ENCODE measurements at regions not wholly inside any gene's neighbourhood (a gene's known extent, or its start where the extent isn't known, plus 50 kb on each side); places are given as distances from the start of the nearest gene placed in this dataset.

- intact Hi-C loops (cut with micrococcal nuclease): no loop called here
- CTCF ChIA-PET: no interaction called here
- no peak overlapping the region for H3K4me3 Mint-ChIP-seq
These were observed 78.1 kb upstream of the CCND1 start for GRCh38 chr11:69562816-69563215.

GRCh38 chr11:69563306-69563705 lies 77.7 kb upstream of the CCND1 start:
- Mint-ChIP-seq H3K27ac (no peak overlapping the region), H3K27me3 (ENCODE audit: low read depth) (peaks cover 13% of the 10 kb centered on the region), H3K36me3 (ENCODE audit: low read depth) (no peaks in the 10 kb centered on the region), H3K4me1 (ENCODE audit: low read depth) (peaks cover 18% of the 10 kb centered on the region), H3K9me3 (no peaks in the 10 kb centered on the region), H3K4me3 (no peak overlapping the region)
- CTCF ChIA-PET: no interaction called here
- intact Hi-C loops (cut with micrococcal nuclease): no loop called here
- no peak for DNase-seq

More at GRCh38 chr11:69562816-69563215, 78.1 kb upstream of the CCND1 start:
- Mint-ChIP-seq H3K36me3 (ENCODE audit: low read depth) (no peaks in the 10 kb centered on the region), H3K9me3 (no peaks in the 10 kb centered on the region), H3K27ac (no peak overlapping the region), H3K4me1 (ENCODE audit: low read depth) (peaks cover 23% of the 10 kb centered on the region), H3K27me3 (ENCODE audit: low read depth) (peaks cover 13% of the 10 kb centered on the region)
- DNase-seq: no peak

- H3K27me3 Mint-ChIP-seq (ENCODE audit: low read depth): peaks cover 13% of the 10 kb centered on the region
- no peak overlapping the region for H3K27ac Mint-ChIP-seq
- no peak for DNase-seq
- CTCF ChIA-PET: interaction anchor here (0.6 kb wide), 1 partner anchor 150 kb away, joined by 3 read pairs; no protein-coding TSS in a partner anchor
- H3K9me3 Mint-ChIP-seq: no peaks in the 10 kb centered on the region
- no peak overlapping the region for H3K4me3 Mint-ChIP-seq
- no peaks in the 10 kb centered on the region for H3K36me3 Mint-ChIP-seq (ENCODE audit: low read depth)
- intact Hi-C loops (cut with micrococcal nuclease): no loop called here
- peaks cover 9% of the 10 kb centered on the region for H3K4me1 Mint-ChIP-seq (ENCODE audit: low read depth)
These were observed 76.8 kb upstream of the CCND1 start for GRCh38 chr11:69563946-69564775.

- DNase-seq: no peak
- Mint-ChIP-seq H3K9me3 (no peaks in the 10 kb centered on the region), H3K4me3 (no peak overlapping the region), H3K27ac (no peak overlapping the region), H3K4me1 (ENCODE audit: low read depth) (no peaks in the 10 kb centered on the region), H3K27me3 (ENCODE audit: low read depth) (peaks cover 6% of the 10 kb centered on the region), H3K36me3 (ENCODE audit: low read depth) (no peaks in the 10 kb centered on the region)
- intact Hi-C loops (cut with micrococcal nuclease): no loop called here
- CTCF ChIA-PET: no interaction called here
These were observed 75.0 kb upstream of the CCND1 start for GRCh38 chr11:69566001-69566400.

DNA sequence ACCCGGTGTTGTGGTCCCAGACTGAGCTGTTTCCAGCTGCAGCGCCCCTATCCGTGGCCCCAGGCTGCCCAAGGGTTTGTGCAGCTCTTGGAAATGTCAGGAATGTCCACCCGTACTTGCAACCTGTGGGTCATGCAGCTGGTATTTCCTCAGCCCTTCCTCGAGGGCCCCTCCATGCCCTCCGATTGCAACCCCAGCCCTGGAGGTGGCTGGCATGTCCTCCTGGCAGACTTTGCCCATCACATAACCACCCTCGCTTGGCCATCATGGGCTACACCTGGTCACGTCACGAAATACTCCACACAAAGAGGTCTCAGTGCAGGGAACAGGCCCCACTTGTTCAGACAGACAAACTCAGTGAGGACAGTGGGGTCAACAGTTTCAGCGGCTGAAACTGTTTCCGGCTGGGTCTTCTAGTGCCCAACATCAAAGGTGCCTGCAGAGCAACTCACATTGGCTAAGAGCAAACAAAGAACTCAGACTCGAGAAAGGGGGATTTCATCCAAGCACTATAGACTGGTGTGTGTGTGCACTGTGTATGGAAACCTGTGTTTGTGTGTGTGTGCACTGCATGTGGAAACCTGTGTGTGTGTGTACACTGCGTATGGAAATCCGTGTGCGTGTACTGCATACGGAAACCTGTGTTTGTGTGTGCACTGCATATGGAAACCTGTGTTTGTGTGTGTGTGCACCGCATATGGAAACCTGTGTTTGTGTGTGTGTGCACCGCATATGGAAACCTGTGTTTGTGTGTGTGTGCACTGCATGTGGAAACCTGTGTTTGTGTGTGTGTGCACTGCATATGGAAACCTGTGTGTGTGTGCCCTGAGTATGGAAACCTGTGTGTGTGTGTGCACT lies 72.8 kb upstream of the CCND1 start:
- H3K27me3 Mint-ChIP-seq (ENCODE audit: low read depth): peaks cover 6% of the 10 kb centered on the region
- CTCF ChIA-PET: no interaction called here
- no peaks in the 10 kb centered on the region for H3K4me1 Mint-ChIP-seq (ENCODE audit: low read depth)

GRCh38 chr11:69568809-69569097 lies 72.2 kb upstream of the CCND1 start:
- H3K4me1 Mint-ChIP-seq (ENCODE audit: low read depth): no peaks in the 10 kb centered on the region
- H3K27ac Mint-ChIP-seq: no peak overlapping the region
- no peak for DNase-seq
- no peak overlapping the region for H3K4me3 Mint-ChIP-seq
- H3K27me3 Mint-ChIP-seq (ENCODE audit: low read depth): peaks cover 6% of the 10 kb centered on the region
- no peaks in the 10 kb centered on the region for H3K9me3 Mint-ChIP-seq
- H3K36me3 Mint-ChIP-seq (ENCODE audit: low read depth): no peaks in the 10 kb centered on the region
- CTCF ChIA-PET: no interaction called here
- intact Hi-C loops (cut with micrococcal nuclease): no loop called here

More for the DNA sequence above, 72.8 kb upstream of the CCND1 start:
- intact Hi-C loops (cut with micrococcal nuclease): no loop called here
- H3K36me3 Mint-ChIP-seq (ENCODE audit: low read depth): no peaks in the 10 kb centered on the region
- no peaks in the 10 kb centered on the region for H3K9me3 Mint-ChIP-seq
- no peak overlapping the region for H3K4me3 Mint-ChIP-seq
- no peak overlapping the region for H3K27ac Mint-ChIP-seq
- DNase-seq: no peak

DNA sequence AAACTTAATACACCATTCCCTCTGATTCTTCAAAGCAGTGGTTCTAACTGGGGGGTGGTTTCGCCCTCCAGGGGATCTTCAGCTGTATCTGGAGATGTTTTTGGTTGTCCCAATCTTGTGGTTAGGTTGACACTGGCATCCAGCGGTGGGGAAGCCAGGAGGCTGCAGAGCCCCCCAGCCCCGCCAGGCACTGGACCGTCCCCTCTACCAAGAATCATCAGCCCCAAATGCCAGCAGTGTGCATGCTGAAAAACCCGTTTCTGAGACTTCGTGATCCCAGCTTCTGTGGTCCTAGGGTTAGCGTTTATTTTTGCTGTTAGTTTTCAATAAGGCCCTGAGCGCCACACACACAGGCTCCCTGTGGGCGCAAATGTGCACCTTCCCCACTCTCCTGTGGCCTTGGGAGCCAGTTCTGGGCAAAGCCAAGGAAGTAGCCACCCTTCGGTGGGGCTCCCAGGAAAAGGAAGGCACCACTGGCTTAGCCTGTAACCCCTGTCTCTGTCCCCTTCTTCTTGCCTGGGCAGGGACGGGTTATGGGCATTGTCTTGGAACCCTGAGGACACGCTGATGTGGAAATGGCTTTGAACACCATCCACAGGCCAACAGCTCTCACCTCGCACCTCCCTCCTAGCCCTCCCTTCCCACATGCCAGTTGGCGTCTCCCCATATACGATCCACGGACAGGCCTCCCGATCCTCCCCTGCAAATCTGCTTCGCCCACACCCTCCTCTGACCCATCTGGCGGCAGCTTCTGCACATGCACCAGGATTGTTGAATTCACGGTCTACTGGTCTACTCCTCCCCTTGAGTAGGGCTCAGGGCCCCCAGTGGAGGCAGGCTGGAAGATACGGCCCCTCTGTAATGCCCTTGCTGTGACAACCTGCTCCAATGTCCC lies 71.4 kb upstream of the CCND1 start:
- H3K36me3 Mint-ChIP-seq (ENCODE audit: low read depth): no peaks in the 10 kb centered on the region
- no peaks in the 10 kb centered on the region for H3K9me3 Mint-ChIP-seq
- no peak overlapping the region for H3K27ac Mint-ChIP-seq
- CTCF ChIA-PET: no interaction called here
- H3K27me3 Mint-ChIP-seq (ENCODE audit: low read depth): peaks cover 6% of the 10 kb centered on the region
- DNase-seq: no peak
- H3K4me3 Mint-ChIP-seq: no peak overlapping the region
- no peaks in the 10 kb centered on the region for H3K4me1 Mint-ChIP-seq (ENCODE audit: low read depth)
- intact Hi-C loops (cut with micrococcal nuclease): no loop called here

DNA sequence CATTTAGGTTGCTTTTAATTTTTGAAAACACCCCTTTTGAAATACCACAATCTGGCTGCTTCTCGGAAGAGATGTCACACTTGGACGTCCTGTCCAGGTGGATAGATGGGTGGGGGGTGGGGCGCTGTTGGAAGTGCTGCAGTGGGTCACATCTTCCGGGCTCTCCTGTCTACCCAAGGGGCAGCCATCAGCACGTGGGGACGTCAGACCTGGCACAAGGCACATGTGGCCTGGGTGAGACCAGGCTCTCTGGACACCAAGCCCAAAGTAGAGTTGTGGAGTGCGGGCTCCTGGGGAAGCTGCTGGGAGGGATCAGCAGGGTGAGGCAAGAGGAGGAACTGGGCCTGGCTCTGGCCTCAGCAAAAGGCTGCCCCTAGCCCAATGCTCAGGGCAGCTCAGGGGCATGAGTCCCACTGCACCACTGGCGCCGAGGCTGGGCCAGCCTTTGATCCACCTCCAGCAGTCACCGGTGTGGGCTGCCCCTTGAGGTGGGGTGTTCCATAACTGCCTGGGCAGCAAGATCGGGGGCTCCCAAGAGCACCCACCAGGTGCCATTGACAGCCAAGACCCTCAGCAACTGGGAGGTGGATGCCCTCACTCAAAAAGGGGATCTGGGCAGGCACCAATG lies 68.6 kb upstream of the CCND1 start:
- DNase-seq: no peak
- no peak overlapping the region for H3K4me3 Mint-ChIP-seq
- CTCF ChIA-PET: no interaction called here
- intact Hi-C loops (cut with micrococcal nuclease): no loop called here
- no peaks in the 10 kb centered on the region for H3K9me3 Mint-ChIP-seq
- peaks cover 14% of the 10 kb centered on the region for H3K27me3 Mint-ChIP-seq (ENCODE audit: low read depth)
- H3K36me3 Mint-ChIP-seq (ENCODE audit: low read depth): no peaks in the 10 kb centered on the region
- H3K4me1 Mint-ChIP-seq (ENCODE audit: low read depth): no peaks in the 10 kb centered on the region
- H3K27ac Mint-ChIP-seq: no peak overlapping the region

GRCh38 chr11:69572861-69573260 lies 68.1 kb upstream of the CCND1 start:
- H3K4me1 Mint-ChIP-seq (ENCODE audit: low read depth): no peaks in the 10 kb centered on the region
- H3K27me3 Mint-ChIP-seq (ENCODE audit: low read depth): peaks cover 17% of the 10 kb centered on the region
- no peaks in the 10 kb centered on the region for H3K9me3 Mint-ChIP-seq
- no peak overlapping the region for H3K4me3 Mint-ChIP-seq
- no peak for DNase-seq
- H3K27ac Mint-ChIP-seq: no peak overlapping the region
- CTCF ChIA-PET: no interaction called here
- intact Hi-C loops (cut with micrococcal nuclease): no loop called here
- H3K36me3 Mint-ChIP-seq (ENCODE audit: low read depth): no peaks in the 10 kb centered on the region

GRCh38 chr11:69573761-69574607 lies 67.0 kb upstream of the CCND1 start:
- Mint-ChIP-seq H3K27ac (no peak overlapping the region), H3K36me3 (ENCODE audit: low read depth) (no peaks in the 10 kb centered on the region), H3K4me3 (no peak overlapping the region), H3K27me3 (ENCODE audit: low read depth) (peaks cover 20% of the 10 kb centered on the region), H3K9me3 (no peaks in the 10 kb centered on the region), H3K4me1 (ENCODE audit: low read depth) (no peaks in the 10 kb centered on the region)
- CTCF ChIA-PET: interaction anchor here (0.6 kb wide), 1 partner anchor 654 kb away, joined by 5 read pairs; no protein-coding TSS in a partner anchor
- intact Hi-C loops (cut with micrococcal nuclease): no loop called here
- no peak for DNase-seq

GRCh38 chr11:69574608-69575255 lies 66.2 kb upstream of the CCND1 start:
- intact Hi-C loops (cut with micrococcal nuclease): no loop called here
- Mint-ChIP-seq H3K27me3 (ENCODE audit: low read depth) (peaks cover 20% of the 10 kb centered on the region), H3K4me3 (no peak overlapping the region), H3K4me1 (ENCODE audit: low read depth) (no peaks in the 10 kb centered on the region), H3K9me3 (no peaks in the 10 kb centered on the region), H3K27ac (no peak overlapping the region), H3K36me3 (ENCODE audit: low read depth) (no peaks in the 10 kb centered on the region)
- CTCF ChIA-PET: no interaction called here
- DNase-seq: no peak
